K562 (cell line): ENCODE measurements at regions not wholly inside any gene's neighbourhood (a gene's known extent, or its start where the extent isn't known, plus 50 kb on each side); places are given as distances from the start of the nearest gene placed in this dataset.

Source experiments
- CTCF ChIP-seq, 3 experiments: IDR thresholded peaks in 2 of 3; conservative IDR thresholded peaks in 1 of 3; 2 replicates each; pipeline ENCODE4 v1.5.1; 2011 to 2012; ENCODE audit warnings: low read length in 3 of 3, mild to moderate bottlenecking in 3 of 3, control low read depth in 2 of 3, improper control_type of control experiment in 1 of 3, inconsistent platforms in 1 of 3, low read depth in 1 of 3, mixed read lengths in 1 of 3, moderate library complexity in 1 of 3; ENCODE audit not compliant: insufficient read depth in 2 of 3
- FOS ChIP-seq: IDR thresholded peaks from 3 replicates; pipeline ENCODE4 v1.6.1; 2011; ENCODE audit not compliant: insufficient read length; ENCODE audit errors: extremely low read depth
- GABPB1 ChIP-seq: sonication (generic); formaldehyde crosslinking; IDR thresholded peaks from 2 replicates; pipeline ENCODE4 v1.8.0; 2022; ENCODE audit warnings: mild to moderate bottlenecking, missing genetic modification reagents
- PHF8 ChIP-seq: fragments of 200-600 bp; sonication (generic); IDR thresholded peaks from 2 replicates; pipeline ENCODE4 v1.6.1; 2012; ENCODE audit warnings: mixed run types, mild to moderate bottlenecking, inconsistent platforms, low read length, moderate library complexity, borderline replicate concordance
- POLR2AphosphoS5 ChIP-seq: IDR thresholded peaks from 2 replicates; pipeline ENCODE4 v1.6.1; 2011; ENCODE audit warnings: mild to moderate bottlenecking, low read depth, low read length, moderate library complexity; ENCODE audit not compliant: control insufficient read depth, insufficient read depth
- SP1 ChIP-seq: sonication (generic); formaldehyde crosslinking; IDR thresholded peaks from 2 replicates; pipeline ENCODE4 v1.8.1; 2022; ENCODE audit warnings: mild to moderate bottlenecking, missing genetic modification reagents
- SPI1 ChIP-seq: IDR thresholded peaks from 2 replicates; pipeline ENCODE4 v1.6.1; 2011; ENCODE audit warnings: low read depth, low read length, control low read depth, borderline replicate concordance
- TRIM24 ChIP-seq, 2 experiments: fragments of 450-650 bp; IDR thresholded peaks; 2 replicates each; pipeline ENCODE4 v1.6.1; 2016
- ZNF280B ChIP-seq: fragments of 250-450 bp; sonication (Bioruptor Pico); IDR thresholded peaks from 2 replicates; pipeline ENCODE4 v1.5.1; 2021; ENCODE audit warnings: mild to moderate bottlenecking
- ZNF431 ChIP-seq: sonication (generic); formaldehyde crosslinking; IDR thresholded peaks from 2 replicates; pipeline ENCODE4 v1.8.0; 2022; ENCODE audit warnings: mild to moderate bottlenecking, missing genetic modification reagents
- TF ChIP-seq, protein P1 (sequence below), 2 experiments: fragments of 450-650 bp in 1 of 2; sonication (generic) in 1 of 2; formaldehyde crosslinking in 1 of 2; IDR thresholded peaks in 1 of 2; conservative IDR thresholded peaks in 1 of 2; 2 replicates each; pipeline versions ENCODE4 v1.6.1 to v1.8.1; 2016 to 2023; ENCODE audit warnings: mild to moderate bottlenecking in 2 of 2, moderate library complexity in 2 of 2, inconsistent platforms in 1 of 2, missing genetic modification reagents in 1 of 2

GRCh38 chr13:34847766-34848165 is 94.3 kb upstream of the NBEA start:
- TF ChIP-seq PHF8 (no peak), ZNF431 (no peak), POLR2AphosphoS5 (no peak), ZNF280B (no peak), CTCF (IDR thresholded peaks at IDR 0.05 in 2 of 3, conservative IDR thresholded peaks at IDR 0.05 in 1 of 3; ENCODE audit: insufficient read depth in 2 of 3, low read depth in 1 of 3, low read length in 3 of 3) (no peak), TRIM24 (IDR thresholded peaks at IDR 0.05) (no peak), SP1 (no peak), FOS (no peak), SPI1 (no peak), GABPB1 (no peak)
- TF ChIP-seq, protein P1, sequence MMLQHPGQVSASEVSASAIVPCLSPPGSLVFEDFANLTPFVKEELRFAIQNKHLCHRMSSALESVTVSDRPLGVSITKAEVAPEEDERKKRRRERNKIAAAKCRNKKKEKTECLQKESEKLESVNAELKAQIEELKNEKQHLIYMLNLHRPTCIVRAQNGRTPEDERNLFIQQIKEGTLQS (IDR thresholded peaks at IDR 0.05): no peak
- TF ChIP-seq, protein P1 (CRISPR knock-in tag; conservative IDR thresholded peaks at IDR 0.05): no peak
